GM13977 (cell line): ENCODE measurements at regions not wholly inside any gene's neighbourhood (a gene's known extent, or its start where the extent isn't known, plus 50 kb on each side); places are given as distances from the start of the nearest gene placed in this dataset.

Source experiments
- DNase-seq: peaks from one replicate; pipeline ENCODE4 v3.0.0; 2012; ENCODE audit warnings: low spot score
- in situ Hi-C: fragments of 300-500 bp; cut with MboI; formaldehyde crosslinking; loops from one replicate; pipeline ENCODE4 v1.12.0; 2022; ENCODE audit warnings: low sequenced_read_pairs, low pct_unique_long_range_greater_than_20kb, mixed read lengths, inconsistent platforms; ENCODE audit not compliant: unreplicated experiment
- TF ChIP-seq, protein P1 (sequence below): IDR thresholded peaks from 2 replicates; pipeline ENCODE4 v1.5.1; 2012; ENCODE audit warnings: mild to moderate bottlenecking, control low read depth; ENCODE audit not compliant: insufficient read depth; ENCODE audit errors: extremely low read depth, missing control alignments

DNA sequence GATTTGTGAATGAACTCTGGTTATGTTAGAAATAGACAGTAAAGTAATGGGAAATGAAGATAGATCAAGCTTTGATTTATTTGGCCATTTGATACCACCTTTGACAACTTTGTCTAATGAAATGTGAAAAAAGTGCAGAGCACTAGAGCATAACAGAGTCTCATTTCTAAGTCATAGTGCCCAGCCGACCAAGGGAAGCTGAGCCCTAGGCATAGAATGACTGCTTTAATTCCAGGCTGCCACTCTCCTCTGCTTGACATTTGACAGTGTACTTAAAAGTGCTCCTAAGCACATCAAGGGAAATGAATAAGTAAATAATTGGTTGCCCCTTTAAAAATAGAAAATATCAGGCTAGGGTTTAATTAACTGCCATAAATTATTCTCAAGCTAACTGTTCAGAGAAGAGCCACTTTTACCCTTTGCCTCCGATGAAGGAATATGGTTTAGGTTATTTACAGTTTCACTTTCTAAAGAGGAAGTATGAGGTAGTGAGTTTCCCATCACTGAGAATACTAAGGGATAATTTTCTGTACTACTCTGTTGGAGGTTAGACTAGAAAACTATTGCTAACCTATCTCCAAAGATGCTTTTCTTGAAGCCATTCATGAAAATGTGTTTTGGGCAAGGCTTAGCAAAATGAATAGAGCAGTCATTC is 591.6 kb downstream of the REEP3 start:
- in situ Hi-C loops: no loop called here
- DNase-seq: no peak
- TF ChIP-seq, protein P1, sequence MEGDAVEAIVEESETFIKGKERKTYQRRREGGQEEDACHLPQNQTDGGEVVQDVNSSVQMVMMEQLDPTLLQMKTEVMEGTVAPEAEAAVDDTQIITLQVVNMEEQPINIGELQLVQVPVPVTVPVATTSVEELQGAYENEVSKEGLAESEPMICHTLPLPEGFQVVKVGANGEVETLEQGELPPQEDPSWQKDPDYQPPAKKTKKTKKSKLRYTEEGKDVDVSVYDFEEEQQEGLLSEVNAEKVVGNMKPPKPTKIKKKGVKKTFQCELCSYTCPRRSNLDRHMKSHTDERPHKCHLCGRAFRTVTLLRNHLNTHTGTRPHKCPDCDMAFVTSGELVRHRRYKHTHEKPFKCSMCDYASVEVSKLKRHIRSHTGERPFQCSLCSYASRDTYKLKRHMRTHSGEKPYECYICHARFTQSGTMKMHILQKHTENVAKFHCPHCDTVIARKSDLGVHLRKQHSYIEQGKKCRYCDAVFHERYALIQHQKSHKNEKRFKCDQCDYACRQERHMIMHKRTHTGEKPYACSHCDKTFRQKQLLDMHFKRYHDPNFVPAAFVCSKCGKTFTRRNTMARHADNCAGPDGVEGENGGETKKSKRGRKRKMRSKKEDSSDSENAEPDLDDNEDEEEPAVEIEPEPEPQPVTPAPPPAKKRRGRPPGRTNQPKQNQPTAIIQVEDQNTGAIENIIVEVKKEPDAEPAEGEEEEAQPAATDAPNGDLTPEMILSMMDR: no peak

DNA sequence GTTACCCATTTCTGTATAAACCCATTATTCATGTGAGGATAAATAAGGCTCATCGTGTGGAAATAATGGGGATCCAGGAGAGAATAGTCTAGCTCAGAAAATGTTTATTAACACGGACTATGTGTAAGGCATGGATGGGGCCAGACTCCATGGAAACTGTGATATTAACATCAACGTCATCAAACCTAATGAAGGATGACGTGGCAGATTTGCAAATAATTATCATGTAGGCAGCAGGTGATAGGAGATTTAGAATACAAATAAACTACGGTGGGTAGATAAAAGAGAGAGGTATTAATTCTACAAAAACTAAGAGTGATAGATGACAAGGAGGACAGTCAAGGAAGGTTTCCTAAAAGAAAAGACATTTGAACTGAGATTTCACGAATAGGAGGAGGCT is 592.2 kb downstream of the REEP3 start:
- TF ChIP-seq, protein P1: no peak
- in situ Hi-C loops: no loop called here
- no peak for DNase-seq

DNA sequence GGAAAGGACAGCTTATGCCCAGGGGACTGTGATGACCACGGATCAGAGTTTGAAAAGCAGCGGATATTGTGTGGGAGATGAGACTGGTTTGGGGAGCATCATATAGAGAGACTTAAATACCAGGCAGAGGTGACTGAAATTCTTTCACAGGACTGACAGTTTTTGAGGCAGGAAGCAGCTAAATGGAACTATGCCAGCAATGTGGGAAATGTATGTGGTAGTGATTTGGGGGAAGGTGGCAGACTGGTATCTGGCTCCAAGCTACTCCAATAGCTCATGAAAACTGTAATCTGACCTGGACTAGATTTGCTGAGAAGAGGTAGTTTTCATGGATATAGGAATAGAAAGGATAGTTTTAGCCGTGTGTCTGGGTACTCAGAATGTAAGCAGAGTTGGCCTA is 592.6 kb downstream of the REEP3 start:
- DNase-seq: no peak
- TF ChIP-seq, protein P1: no peak

DNA sequence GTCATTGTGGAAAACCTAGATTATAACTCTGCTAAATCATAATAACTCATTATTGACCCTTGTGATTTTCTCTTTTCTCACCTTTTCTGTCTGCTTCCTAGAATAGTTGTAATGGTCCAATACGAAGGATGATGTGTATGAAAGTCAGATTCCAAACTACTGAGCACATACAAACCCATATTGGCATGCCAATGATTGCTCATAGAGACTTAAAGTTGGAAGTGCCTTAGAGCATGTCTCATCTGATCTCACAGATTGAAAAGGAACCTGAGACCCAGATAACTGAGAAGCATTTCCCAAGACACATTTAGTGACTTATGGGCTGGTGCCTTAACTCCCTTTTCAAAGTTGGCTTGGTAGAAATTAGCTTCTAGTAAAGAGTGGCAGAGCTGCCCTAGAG is 594.3 kb downstream of the REEP3 start:
- TF ChIP-seq, protein P1: no peak
- DNase-seq: no peak
- in situ Hi-C loops: no loop called here

More for the DNA sequence above, 592.6 kb downstream of the REEP3 start:
- in situ Hi-C loops: no loop called here

DNA sequence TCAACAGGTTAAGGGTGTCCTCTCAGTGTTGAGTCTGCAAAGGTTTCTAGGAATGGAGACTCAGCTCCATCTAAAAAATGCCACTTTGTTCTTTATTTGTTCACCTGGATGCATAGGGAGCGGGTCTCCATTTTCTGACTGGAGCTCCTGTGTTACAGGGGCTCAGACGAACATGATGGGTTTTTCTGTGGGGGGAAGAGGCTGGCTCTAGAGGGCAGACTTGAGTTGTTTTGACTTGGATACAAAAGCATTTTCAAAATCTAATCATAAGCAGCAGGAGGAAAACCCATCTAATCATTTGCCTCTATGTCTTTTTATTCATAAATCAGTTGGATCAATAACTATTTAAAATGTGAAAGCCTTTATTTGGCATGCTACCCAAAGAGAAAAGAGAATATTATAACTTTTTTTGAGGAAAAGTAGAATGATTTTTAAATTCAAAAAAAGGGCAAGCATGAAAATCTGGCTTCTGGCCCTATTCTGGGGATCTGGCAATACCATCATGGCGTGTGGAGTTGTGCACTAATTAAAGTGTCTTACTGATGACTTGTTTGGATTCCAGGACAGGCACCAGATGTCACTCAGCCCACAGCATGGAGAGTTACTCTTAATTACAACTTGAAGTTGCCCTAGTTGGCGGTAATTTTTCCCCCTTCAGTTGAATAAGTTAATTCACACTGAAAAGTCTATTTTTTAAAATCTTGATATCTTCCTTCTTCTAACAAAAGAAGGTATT is 594.9 kb downstream of the REEP3 start:
- in situ Hi-C loops: no loop called here
- peak; percentile 31 for DNase-seq
- TF ChIP-seq, protein P1: peak; percentile 49

DNA sequence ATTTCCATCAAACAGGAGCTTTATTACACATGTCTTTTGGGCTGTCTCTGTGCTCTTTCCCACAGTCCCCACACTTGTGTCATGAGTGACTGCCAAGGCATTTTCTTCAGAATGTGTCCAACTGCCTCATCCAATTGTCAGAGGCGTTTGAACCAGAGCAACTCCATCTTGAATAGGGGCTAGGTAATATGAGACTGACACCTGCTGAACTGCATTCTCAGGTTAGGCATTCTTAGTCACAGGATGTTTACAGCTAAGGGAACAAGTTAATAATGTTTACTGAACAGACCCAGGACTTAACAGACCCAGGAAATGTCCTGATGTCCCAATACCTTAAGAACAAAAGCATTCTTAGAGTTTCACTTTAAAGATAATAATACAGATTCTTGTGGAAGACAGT is 595.5 kb downstream of the REEP3 start:
- TF ChIP-seq, protein P1: no peak
- in situ Hi-C loops: no loop called here
- DNase-seq: no peak
